CD8-positive, alpha-beta memory T cell (primary cell): ENCODE measurements at regions not wholly inside any gene's neighbourhood (a gene's known extent, or its start where the extent isn't known, plus 50 kb on each side); places are given as distances from the start of the nearest gene placed in this dataset.

Experiments
- CTCF ChIA-PET: fragments of 350-600 bp; sonication (Branson Sonifier 250); formaldehyde crosslinking; loops from one replicate; lab custom pipeline; 2021; ENCODE audit warnings: antibody characterized with exemption; lab: Charles Lee
- POLR2A ChIA-PET: fragments of 350-600 bp; sonication (Branson Sonifier 250); formaldehyde crosslinking; loops from one replicate; lab custom pipeline; 2021; ENCODE audit warnings: antibody characterized with exemption; lab: Charles Lee
- DNase-seq, 5 donors: peaks; one replicate each; pipeline versions ENCODE4 v3.0.0 to v3.0.0-alpha.2; 2020 to 2022; ENCODE audit warnings: mixed read lengths in 1 of 5
- H3K27ac ChIP-seq: one replicate; pipeline ENCODE4 v1.7.0; 2013; ENCODE audit warnings: low read depth, mild to moderate bottlenecking, low read length, moderate library complexity
- H3K27me3 ChIP-seq: 2 replicates; pipeline ENCODE4 v1.7.0; 2013; ENCODE audit warnings: low read length, mild to moderate bottlenecking; ENCODE audit not compliant: insufficient read depth, poor library complexity, severe bottlenecking
- H3K36me3 ChIP-seq: 2 replicates; pipeline ENCODE4 v1.7.0; 2013; ENCODE audit warnings: mild to moderate bottlenecking, low read length, moderate library complexity; ENCODE audit not compliant: insufficient read depth
- H3K4me1 ChIP-seq: 2 replicates; pipeline ENCODE4 v1.7.0; 2013; ENCODE audit warnings: mild to moderate bottlenecking, low read length, moderate library complexity; ENCODE audit not compliant: insufficient read depth
- H3K4me3 ChIP-seq: 2 replicates; pipeline ENCODE4 v1.7.0; 2013; ENCODE audit warnings: mild to moderate bottlenecking, low read length
- H3K9me3 ChIP-seq: 2 replicates; pipeline ENCODE4 v1.7.0; 2013; ENCODE audit warnings: mild to moderate bottlenecking, low read length
- H3K27ac Mint-ChIP-seq, 8 donors: one replicate each; pipeline ENCODE4 v1.8.0; 2020 to 2021; ENCODE audit warnings: mixed read lengths in 8 of 8, mild to moderate bottlenecking in 6 of 8, inconsistent platforms in 3 of 8, moderate library complexity in 3 of 8
- H3K27me3 Mint-ChIP-seq, 2 donors: one replicate each; pipeline ENCODE4 v1.8.0; 2020 to 2021; ENCODE audit warnings: mixed read lengths in 2 of 2, mild to moderate bottlenecking in 1 of 2, moderate library complexity in 1 of 2
- H3K36me3 Mint-ChIP-seq, 3 donors: one replicate each; pipeline ENCODE4 v1.8.0; 2020 to 2021; ENCODE audit warnings: mixed read lengths in 3 of 3, inconsistent platforms in 1 of 3, mild to moderate bottlenecking in 1 of 3
- H3K4me1 Mint-ChIP-seq, 3 donors: one replicate each; pipeline ENCODE4 v1.8.0; 2020 to 2021; ENCODE audit warnings: mixed read lengths in 3 of 3, inconsistent platforms in 1 of 3, mild to moderate bottlenecking in 1 of 3
- H3K4me3 Mint-ChIP-seq, 7 donors: one replicate each; pipeline ENCODE4 v1.8.0; 2020 to 2021; ENCODE audit warnings: mixed read lengths in 7 of 7, mild to moderate bottlenecking in 6 of 7, moderate library complexity in 4 of 7, inconsistent platforms in 2 of 7
- H3K9me3 Mint-ChIP-seq, 5 donors: one replicate each; pipeline ENCODE4 v1.8.0; 2020 to 2022; ENCODE audit warnings: mixed read lengths in 5 of 5, mild to moderate bottlenecking in 3 of 5, moderate library complexity in 2 of 5, inconsistent platforms in 1 of 5

GRCh38 chr6:91276315-91276714 lies 689.4 kb upstream of the MAP3K7 start:
- H3K36me3 Mint-ChIP-seq: no peaks in the 10 kb centered on the region
- POLR2A ChIA-PET: no interaction called here

DNA sequence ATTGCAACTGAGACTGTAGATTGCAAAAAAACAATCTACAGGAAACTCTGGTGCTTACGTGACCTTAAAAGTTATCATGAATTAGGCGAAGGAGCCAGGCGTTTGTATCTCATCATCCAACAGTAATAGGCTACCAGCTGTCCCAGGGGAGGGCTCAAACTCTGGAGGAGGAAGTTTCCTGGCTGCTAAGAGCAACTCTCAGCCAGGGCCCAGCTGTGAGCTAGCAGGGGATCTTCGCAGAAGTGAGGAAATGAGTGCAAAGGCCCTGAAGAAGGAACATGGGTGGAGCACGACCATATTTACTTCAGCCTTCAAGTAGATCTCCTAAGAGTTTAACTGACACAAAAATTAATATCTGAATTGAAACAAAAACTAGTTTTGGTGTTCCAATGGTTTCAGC lies 686.9 kb upstream of the MAP3K7 start:
- ChIA-PET CTCF (no interaction called here), POLR2A (no interaction called here)
- no peaks in the 10 kb centered on the region for H3K36me3 ChIP-seq
- no peaks in the 10 kb centered on the region for H3K27me3 ChIP-seq
- H3K27ac ChIP-seq: no peak overlapping the region
- Mint-ChIP-seq H3K4me1 (no peaks in the 10 kb centered on the region), H3K27ac (no peak overlapping the region), H3K9me3 (peaks cover 0 to 3% (median 3%) of the 10 kb centered on the region in 5 donors), H3K36me3 (no peaks in the 10 kb centered on the region), H3K27me3 (no peaks in the 10 kb centered on the region), H3K4me3 (no peak overlapping the region)
- H3K4me3 ChIP-seq: no peak overlapping the region
- DNase-seq: no peak
- H3K4me1 ChIP-seq: no peaks in the 10 kb centered on the region
- no peaks in the 10 kb centered on the region for H3K9me3 ChIP-seq

More at GRCh38 chr6:91276315-91276714, 689.4 kb upstream of the MAP3K7 start:
- no peaks in the 10 kb centered on the region for H3K4me1 ChIP-seq
- H3K4me3 Mint-ChIP-seq: no peak overlapping the region
- H3K27ac ChIP-seq: no peak overlapping the region
- H3K9me3 Mint-ChIP-seq: peaks cover 0 to 3% (median 3%) of the 10 kb centered on the region in 5 donors
- no peaks in the 10 kb centered on the region for H3K4me1 Mint-ChIP-seq
- no peak overlapping the region for H3K27ac Mint-ChIP-seq
- H3K27me3 ChIP-seq: no peaks in the 10 kb centered on the region
- no peaks in the 10 kb centered on the region for H3K27me3 Mint-ChIP-seq
- CTCF ChIA-PET: no interaction called here
- no peak overlapping the region for H3K4me3 ChIP-seq
- H3K36me3 ChIP-seq: no peaks in the 10 kb centered on the region
- H3K9me3 ChIP-seq: no peaks in the 10 kb centered on the region
- DNase-seq: no peak

DNA sequence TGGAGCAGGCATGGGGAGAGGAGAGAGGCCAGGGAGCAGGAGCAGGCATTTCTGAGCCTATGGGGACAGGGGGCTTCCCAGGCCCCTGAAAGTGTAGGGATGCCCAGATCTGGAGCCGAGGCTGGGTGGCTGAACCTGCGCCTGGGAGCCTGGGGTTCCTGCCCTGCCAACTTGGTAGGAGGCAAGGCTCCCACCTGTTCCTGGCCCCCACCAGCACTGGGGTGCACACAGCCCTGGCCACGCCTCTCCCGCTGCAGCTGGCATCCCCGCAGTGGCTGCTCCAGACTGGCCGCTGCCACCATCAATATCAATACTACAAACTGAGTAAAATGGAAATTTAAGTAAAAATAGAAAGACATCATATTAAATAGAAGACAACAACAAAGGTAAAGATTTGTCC lies 684.9 kb upstream of the MAP3K7 start:
- DNase-seq: no peak
- Histone ChIP-seq H3K4me1 (no peaks in the 10 kb centered on the region), H3K4me3 (no peak overlapping the region), H3K36me3 (no peaks in the 10 kb centered on the region), H3K27me3 (no peaks in the 10 kb centered on the region), H3K9me3 (no peaks in the 10 kb centered on the region), H3K27ac (no peak overlapping the region)
- Mint-ChIP-seq H3K9me3 (peaks cover 1 to 5% (median 3%) of the 10 kb centered on the region in 5 donors), H3K36me3 (no peaks in the 10 kb centered on the region), H3K27ac (no peak overlapping the region), H3K4me3 (no peak overlapping the region), H3K27me3 (no peaks in the 10 kb centered on the region), H3K4me1 (no peaks in the 10 kb centered on the region)
- ChIA-PET POLR2A (no interaction called here), CTCF (no interaction called here)

DNA sequence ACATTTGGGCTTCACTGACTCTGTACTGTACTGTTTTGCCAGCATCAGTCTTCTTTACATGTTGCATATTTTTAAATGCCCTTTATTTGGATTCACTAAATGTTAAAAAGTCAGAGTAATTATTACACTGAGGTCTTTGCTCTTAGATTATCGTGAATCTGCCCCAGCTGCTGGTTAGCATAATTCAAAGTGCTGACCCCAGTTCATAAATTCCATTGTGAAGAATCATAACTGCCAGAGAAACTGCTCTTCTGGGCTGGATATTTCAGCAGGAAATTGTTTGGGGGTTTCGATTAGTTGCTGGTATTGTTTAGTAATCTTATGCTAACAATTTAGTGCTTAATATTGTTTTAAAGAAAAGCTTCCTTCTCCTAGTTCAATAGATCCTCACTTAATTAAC lies 682.1 kb upstream of the MAP3K7 start:
- CTCF ChIA-PET: no interaction called here
- Mint-ChIP-seq H3K27ac (no peak overlapping the region), H3K4me3 (no peak overlapping the region)

GRCh38 chr6:91267246-91267645 lies 680.4 kb upstream of the MAP3K7 start:
- Mint-ChIP-seq H3K4me3 (no peak overlapping the region), H3K27ac (no peak overlapping the region), H3K4me1 (no peaks in the 10 kb centered on the region), H3K27me3 (no peaks in the 10 kb centered on the region), H3K36me3 (no peaks in the 10 kb centered on the region), H3K9me3 (peaks cover 2 to 6% (median 3%) of the 10 kb centered on the region in 5 donors)
- H3K4me3 ChIP-seq: no peak overlapping the region
- no peaks in the 10 kb centered on the region for H3K4me1 ChIP-seq
- no peak for DNase-seq
- H3K27me3 ChIP-seq: no peaks in the 10 kb centered on the region
- POLR2A ChIA-PET: no interaction called here
- CTCF ChIA-PET: no interaction called here
- no peaks in the 10 kb centered on the region for H3K36me3 ChIP-seq
- H3K9me3 ChIP-seq: no peaks in the 10 kb centered on the region
- no peak overlapping the region for H3K27ac ChIP-seq

More for the DNA sequence above, 682.1 kb upstream of the MAP3K7 start:
- Histone ChIP-seq H3K36me3 (no peaks in the 10 kb centered on the region), H3K9me3 (no peaks in the 10 kb centered on the region), H3K4me3 (no peak overlapping the region), H3K4me1 (no peaks in the 10 kb centered on the region), H3K27ac (no peak overlapping the region), H3K27me3 (no peaks in the 10 kb centered on the region)
- H3K4me1 Mint-ChIP-seq: no peaks in the 10 kb centered on the region
- POLR2A ChIA-PET: no interaction called here
- DNase-seq: no peak
- H3K27me3 Mint-ChIP-seq: no peaks in the 10 kb centered on the region
- no peaks in the 10 kb centered on the region for H3K36me3 Mint-ChIP-seq
- peaks cover 2 to 6% (median 3%) of the 10 kb centered on the region in 5 donors for H3K9me3 Mint-ChIP-seq

DNA sequence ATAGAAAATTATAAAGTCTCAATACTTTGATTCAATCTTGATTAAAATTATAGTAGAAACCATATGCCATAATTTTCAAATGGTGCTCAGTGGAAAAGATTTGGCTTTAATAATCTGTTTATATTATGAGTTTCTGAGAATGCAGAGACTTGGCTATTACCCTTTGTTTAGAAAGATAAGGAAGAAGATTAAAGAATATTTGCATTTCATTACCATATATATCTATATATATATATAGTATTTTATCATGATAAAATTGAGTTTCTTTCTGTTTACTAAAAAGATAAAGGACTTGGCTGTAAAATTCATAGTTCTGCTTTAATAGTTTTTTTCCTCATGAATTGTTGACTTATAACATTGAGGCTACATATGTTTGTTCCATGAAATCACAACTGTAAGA lies 679.3 kb upstream of the MAP3K7 start:
- H3K9me3 Mint-ChIP-seq: peaks cover 0 to 5% (median 3%) of the 10 kb centered on the region in 5 donors
- POLR2A ChIA-PET: no interaction called here
- CTCF ChIA-PET: no interaction called here

DNA sequence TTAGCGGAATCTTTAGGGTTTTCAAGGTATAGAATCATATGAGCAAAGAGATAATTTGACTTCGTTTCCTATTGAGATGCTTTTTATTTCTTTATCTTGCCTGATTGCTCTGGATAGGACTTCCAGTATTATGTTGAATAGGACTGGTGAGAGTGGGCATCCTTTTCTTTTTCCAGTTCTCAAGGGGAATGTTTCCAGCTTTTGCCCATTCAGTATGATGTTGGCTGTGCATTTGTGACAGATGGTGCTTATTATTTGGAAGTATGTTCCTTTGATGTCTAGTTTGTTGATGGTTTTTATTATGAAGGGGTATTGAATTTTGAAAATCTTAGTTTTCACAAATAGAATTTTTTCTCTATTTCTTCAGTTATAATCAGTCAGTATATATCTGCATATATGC lies 656.6 kb upstream of the MAP3K7 start:
- Histone ChIP-seq H3K36me3 (no peaks in the 10 kb centered on the region), H3K9me3 (no peaks in the 10 kb centered on the region), H3K4me1 (no peaks in the 10 kb centered on the region), H3K27me3 (no peaks in the 10 kb centered on the region), H3K27ac (no peak overlapping the region), H3K4me3 (no peak overlapping the region)
- peaks cover 0 to 2% (median 0%) of the 10 kb centered on the region in 5 donors for H3K9me3 Mint-ChIP-seq
- no peak overlapping the region for H3K4me3 Mint-ChIP-seq
- no peak overlapping the region for H3K27ac Mint-ChIP-seq
- H3K4me1 Mint-ChIP-seq: no peaks in the 10 kb centered on the region
- H3K36me3 Mint-ChIP-seq: no peaks in the 10 kb centered on the region
- POLR2A ChIA-PET: no interaction called here
- no peaks in the 10 kb centered on the region for H3K27me3 Mint-ChIP-seq
- CTCF ChIA-PET: no interaction called here
- no peak for DNase-seq

More for the DNA sequence above, 679.3 kb upstream of the MAP3K7 start:
- no peak overlapping the region for H3K27ac ChIP-seq
- H3K4me3 ChIP-seq: no peak overlapping the region
- Mint-ChIP-seq H3K36me3 (no peaks in the 10 kb centered on the region), H3K27ac (no peak overlapping the region), H3K27me3 (no peaks in the 10 kb centered on the region), H3K4me1 (no peaks in the 10 kb centered on the region), H3K4me3 (no peak overlapping the region)
- H3K4me1 ChIP-seq: no peaks in the 10 kb centered on the region
- no peaks in the 10 kb centered on the region for H3K9me3 ChIP-seq
- DNase-seq: no peak
- no peaks in the 10 kb centered on the region for H3K27me3 ChIP-seq
- H3K36me3 ChIP-seq: no peaks in the 10 kb centered on the region

DNA sequence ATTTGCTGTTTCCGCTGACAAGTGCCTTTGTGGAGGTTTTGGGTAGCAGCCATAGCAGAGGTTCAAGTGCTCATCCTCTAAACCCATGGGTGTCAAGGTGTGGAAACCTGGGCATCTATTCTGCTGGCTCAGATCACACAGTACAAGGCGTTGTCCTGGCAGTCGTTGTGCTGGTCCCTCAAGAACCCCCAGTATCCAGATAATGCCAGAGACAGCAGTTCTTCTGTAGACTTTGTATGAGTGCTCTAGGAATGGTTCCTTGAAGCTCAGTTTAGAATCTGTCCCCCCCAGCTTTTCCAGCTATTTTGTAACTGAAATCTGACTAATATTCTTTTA lies 655.7 kb upstream of the MAP3K7 start:
- CTCF ChIA-PET: no interaction called here
- no peaks in the 10 kb centered on the region for H3K4me1 Mint-ChIP-seq
- Histone ChIP-seq H3K4me1 (no peaks in the 10 kb centered on the region), H3K27ac (no peak overlapping the region), H3K9me3 (no peaks in the 10 kb centered on the region), H3K27me3 (no peaks in the 10 kb centered on the region), H3K36me3 (no peaks in the 10 kb centered on the region), H3K4me3 (no peak overlapping the region)
- no peak overlapping the region for H3K27ac Mint-ChIP-seq
- peaks cover 0 to 2% (median 0%) of the 10 kb centered on the region in 5 donors for H3K9me3 Mint-ChIP-seq
- H3K36me3 Mint-ChIP-seq: no peaks in the 10 kb centered on the region
- DNase-seq: no peak
- POLR2A ChIA-PET: no interaction called here
- H3K27me3 Mint-ChIP-seq: no peaks in the 10 kb centered on the region
- no peak overlapping the region for H3K4me3 Mint-ChIP-seq
